Suprapubic skin (tissue), 4 donors: ENCODE measurements at regions not wholly inside any gene's neighbourhood (a gene's known extent, or its start where the extent isn't known, plus 50 kb on each side); places are given as distances from the start of the nearest gene placed in this dataset.

ENCODE experiments used
- DNase-seq, 2 donors: peaks; one replicate each; pipeline ENCODE4 v3.0.0-alpha.2; 2019; ENCODE audit warnings: low spot score in 2 of 2
- H3K27ac ChIP-seq: fragments of 200-600 bp; sonication (generic); one replicate; pipeline ENCODE4 v1.5.1; 2019
- H3K27me3 ChIP-seq: fragments of 200-600 bp; sonication (generic); one replicate; pipeline ENCODE4 v1.5.1; 2019
- H3K36me3 ChIP-seq: fragments of 200-600 bp; sonication (generic); one replicate; pipeline ENCODE4 v1.5.1; 2019
- H3K4me1 ChIP-seq: fragments of 200-600 bp; sonication (generic); one replicate; pipeline ENCODE4 v1.5.1; 2019
- H3K4me3 ChIP-seq: fragments of 200-600 bp; sonication (generic); one replicate; pipeline ENCODE4 v1.5.1; 2019; ENCODE audit warnings: mild to moderate bottlenecking
- H3K9me3 ChIP-seq: fragments of 200-600 bp; sonication (generic); one replicate; pipeline ENCODE4 v1.5.1; 2019
- EP300 ChIP-seq: sonication (generic); formaldehyde crosslinking; IDR thresholded peaks from one replicate; pipeline ENCODE4 v1.6.1; 2017; ENCODE audit warnings: antibody characterized with exemption
- POLR2A ChIP-seq, 2 donors: fragments of 450-650 bp; IDR thresholded peaks; one replicate each; pipeline ENCODE4 v1.6.1; 2017; ENCODE audit warnings: antibody characterized with exemption in 2 of 2, mild to moderate bottlenecking in 2 of 2, moderate library complexity in 2 of 2
- POLR2AphosphoS5 ChIP-seq, 3 donors: sonication (generic); formaldehyde crosslinking; IDR thresholded peaks; one replicate each; pipeline ENCODE4 v1.6.1; 2017; ENCODE audit warnings: antibody characterized with exemption in 3 of 3
- WGBS: methylation state at CpG from one replicate; pipeline ENCODE4 v1.1.5; 2018; 5-methylcytosine and 5-hydroxymethylcytosine counted together
- TF ChIP-seq, protein P1 (sequence below), 2 donors: fragments of 200-600 bp in 1 of 2; fragments of 450-650 bp in 1 of 2; sonication (generic) in 1 of 2; IDR thresholded peaks; one replicate each; pipeline ENCODE4 v1.5.1; 2016 to 2019; ENCODE audit warnings: antibody characterized with exemption in 2 of 2, mild to moderate bottlenecking in 1 of 2, moderate library complexity in 1 of 2

DNA sequence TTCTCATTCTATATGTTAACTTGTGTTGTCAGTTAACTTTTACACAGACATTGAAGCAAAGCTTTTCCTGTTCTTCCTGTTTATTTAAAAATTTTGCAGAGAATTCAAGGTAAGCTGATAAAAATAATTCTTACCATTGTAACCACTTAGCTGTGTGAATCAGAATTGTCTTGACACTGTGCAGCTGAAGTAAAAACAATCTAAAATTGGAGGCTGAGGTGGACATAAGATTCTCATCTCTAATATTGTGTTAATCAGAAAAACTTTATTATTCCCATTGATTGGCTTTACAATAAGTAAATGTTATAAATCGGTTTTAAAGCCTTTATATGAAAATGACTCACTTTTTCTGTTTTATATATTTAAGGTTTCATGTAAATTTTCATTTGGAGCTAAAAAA, 240.3 kb upstream of the PLEKHG7 start:
- 89% methylated on average over 1 of the region's 1 CpG for WGBS

GRCh38 chr12:92462049-92462448, 240.7 kb upstream of the PLEKHG7 start:
- H3K27ac ChIP-seq: no peak overlapping the region
- no peak for DNase-seq
- no peaks in the 10 kb centered on the region for H3K27me3 ChIP-seq
- no peaks in the 10 kb centered on the region for H3K36me3 ChIP-seq
- 87% methylated on average over 3 of the region's 3 CpGs for WGBS
- no peak overlapping the region for H3K4me3 ChIP-seq
- TF ChIP-seq, protein P1, sequence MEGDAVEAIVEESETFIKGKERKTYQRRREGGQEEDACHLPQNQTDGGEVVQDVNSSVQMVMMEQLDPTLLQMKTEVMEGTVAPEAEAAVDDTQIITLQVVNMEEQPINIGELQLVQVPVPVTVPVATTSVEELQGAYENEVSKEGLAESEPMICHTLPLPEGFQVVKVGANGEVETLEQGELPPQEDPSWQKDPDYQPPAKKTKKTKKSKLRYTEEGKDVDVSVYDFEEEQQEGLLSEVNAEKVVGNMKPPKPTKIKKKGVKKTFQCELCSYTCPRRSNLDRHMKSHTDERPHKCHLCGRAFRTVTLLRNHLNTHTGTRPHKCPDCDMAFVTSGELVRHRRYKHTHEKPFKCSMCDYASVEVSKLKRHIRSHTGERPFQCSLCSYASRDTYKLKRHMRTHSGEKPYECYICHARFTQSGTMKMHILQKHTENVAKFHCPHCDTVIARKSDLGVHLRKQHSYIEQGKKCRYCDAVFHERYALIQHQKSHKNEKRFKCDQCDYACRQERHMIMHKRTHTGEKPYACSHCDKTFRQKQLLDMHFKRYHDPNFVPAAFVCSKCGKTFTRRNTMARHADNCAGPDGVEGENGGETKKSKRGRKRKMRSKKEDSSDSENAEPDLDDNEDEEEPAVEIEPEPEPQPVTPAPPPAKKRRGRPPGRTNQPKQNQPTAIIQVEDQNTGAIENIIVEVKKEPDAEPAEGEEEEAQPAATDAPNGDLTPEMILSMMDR (IDR thresholded peaks at IDR 0.05): no peak
- no peak for TF ChIP-seq POLR2AphosphoS5 (IDR thresholded peaks at IDR 0.05)
- no peak for TF ChIP-seq EP300
- TF ChIP-seq POLR2A (IDR thresholded peaks at IDR 0.05): no peak
- H3K9me3 ChIP-seq: no peaks in the 10 kb centered on the region
- no peaks in the 10 kb centered on the region for H3K4me1 ChIP-seq

More for the DNA sequence above, 240.3 kb upstream of the PLEKHG7 start:
- DNase-seq: no peak
- no peak overlapping the region for H3K27ac ChIP-seq
- no peaks in the 10 kb centered on the region for H3K27me3 ChIP-seq
- no peak overlapping the region for H3K4me3 ChIP-seq
- H3K9me3 ChIP-seq: no peaks in the 10 kb centered on the region
- no peaks in the 10 kb centered on the region for H3K36me3 ChIP-seq
- H3K4me1 ChIP-seq: no peaks in the 10 kb centered on the region
- TF ChIP-seq EP300 (no peak), POLR2AphosphoS5 (IDR thresholded peaks at IDR 0.05) (no peak), POLR2A (IDR thresholded peaks at IDR 0.05) (no peak)
- TF ChIP-seq, protein P1 (IDR thresholded peaks at IDR 0.05): no peak

DNA sequence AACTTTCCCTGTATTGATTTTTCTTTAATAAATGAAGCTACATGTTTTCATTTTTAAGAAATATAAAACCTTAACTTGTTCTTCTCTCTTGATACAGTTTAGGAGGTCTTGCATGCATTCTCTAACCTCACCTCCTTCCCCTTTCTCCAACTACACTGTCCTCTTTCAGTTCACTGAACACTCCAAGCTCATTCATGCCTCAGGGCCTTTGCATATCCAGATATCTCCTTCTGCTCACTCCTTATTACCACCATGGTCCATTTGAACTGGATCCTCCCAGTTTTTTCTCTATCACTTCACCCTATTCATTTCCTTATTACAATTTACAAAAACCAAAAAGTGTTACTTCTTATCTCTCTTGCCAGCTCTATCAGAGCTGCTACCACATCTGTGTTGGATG, 242.9 kb upstream of the PLEKHG7 start:
- Histone ChIP-seq H3K27me3 (no peaks in the 10 kb centered on the region), H3K9me3 (no peaks in the 10 kb centered on the region), H3K27ac (no peak overlapping the region), H3K36me3 (no peaks in the 10 kb centered on the region), H3K4me3 (no peak overlapping the region), H3K4me1 (no peaks in the 10 kb centered on the region)
- DNase-seq: no peak
- no peak for TF ChIP-seq POLR2AphosphoS5 (IDR thresholded peaks at IDR 0.05)
- TF ChIP-seq POLR2A (IDR thresholded peaks at IDR 0.05): no peak
- TF ChIP-seq EP300: no peak
- TF ChIP-seq, protein P1 (IDR thresholded peaks at IDR 0.05): no peak

DNA sequence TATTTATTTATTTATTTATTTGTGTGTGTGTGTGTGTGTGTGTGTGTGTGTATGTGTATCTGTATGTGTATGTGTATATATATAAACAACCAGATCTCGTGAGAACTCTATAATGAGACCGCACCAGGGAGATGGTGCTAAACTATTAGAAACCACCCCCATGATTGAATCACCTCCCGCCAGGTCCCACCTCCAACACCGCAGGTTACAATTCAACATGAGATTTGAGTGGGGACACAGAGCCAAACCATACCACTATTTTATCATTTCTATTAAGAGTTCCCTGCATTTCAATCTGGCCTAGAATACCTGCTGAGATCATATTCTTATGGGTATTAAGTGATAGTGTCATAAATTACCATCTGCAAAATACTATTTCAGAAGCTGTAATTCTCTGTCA, 243.8 kb upstream of the PLEKHG7 start:
- no peaks in the 10 kb centered on the region for H3K4me1 ChIP-seq
- 98% methylated on average over 4 of the region's 4 CpGs for WGBS
- H3K27me3 ChIP-seq: no peaks in the 10 kb centered on the region
- no peak for TF ChIP-seq EP300
- no peak for TF ChIP-seq POLR2AphosphoS5 (IDR thresholded peaks at IDR 0.05)
- TF ChIP-seq POLR2A (IDR thresholded peaks at IDR 0.05): no peak
- TF ChIP-seq, protein P1 (IDR thresholded peaks at IDR 0.05): no peak
- no peak for DNase-seq
- H3K27ac ChIP-seq: no peak overlapping the region
- no peaks in the 10 kb centered on the region for H3K9me3 ChIP-seq
- no peak overlapping the region for H3K4me3 ChIP-seq
- no peaks in the 10 kb centered on the region for H3K36me3 ChIP-seq

- no peaks in the 10 kb centered on the region for H3K27me3 ChIP-seq
Observed at GRCh38 chr12:92457458-92458180, 245.2 kb upstream of the PLEKHG7 start.

More at GRCh38 chr12:92457458-92458180, 245.2 kb upstream of the PLEKHG7 start:
- DNase-seq: no peak
- no peak overlapping the region for H3K27ac ChIP-seq
- H3K36me3 ChIP-seq: no peaks in the 10 kb centered on the region
- WGBS: 74% methylated on average over 4 of the region's 4 CpGs
- H3K9me3 ChIP-seq: no peaks in the 10 kb centered on the region
- H3K4me3 ChIP-seq: no peak overlapping the region
- no peaks in the 10 kb centered on the region for H3K4me1 ChIP-seq
- TF ChIP-seq, protein P1 (IDR thresholded peaks at IDR 0.05): no peak
- TF ChIP-seq POLR2A (IDR thresholded peaks at IDR 0.05): no peak
- TF ChIP-seq POLR2AphosphoS5 (IDR thresholded peaks at IDR 0.05): no peak
- TF ChIP-seq EP300: no peak
